CD4-positive, alpha-beta T cell treated with Interleukin-12 subunit alpha and Interleukin-12 subunit beta, for 1 hour (primary cell): ENCODE measurements at regions not wholly inside any gene's neighbourhood (a gene's known extent, or its start where the extent isn't known, plus 50 kb on each side); places are given as distances from the start of the nearest gene placed in this dataset.
"Not testable (repeated sequence)": the region's sequence is repeated elsewhere in the genome, so short reads cannot be mapped to it uniquely, and the experiment has no call there.

Experiments used
- DNase-seq: peaks from one replicate; pipeline ENCODE4 v3.0.0-alpha.2; 2020

DNA sequence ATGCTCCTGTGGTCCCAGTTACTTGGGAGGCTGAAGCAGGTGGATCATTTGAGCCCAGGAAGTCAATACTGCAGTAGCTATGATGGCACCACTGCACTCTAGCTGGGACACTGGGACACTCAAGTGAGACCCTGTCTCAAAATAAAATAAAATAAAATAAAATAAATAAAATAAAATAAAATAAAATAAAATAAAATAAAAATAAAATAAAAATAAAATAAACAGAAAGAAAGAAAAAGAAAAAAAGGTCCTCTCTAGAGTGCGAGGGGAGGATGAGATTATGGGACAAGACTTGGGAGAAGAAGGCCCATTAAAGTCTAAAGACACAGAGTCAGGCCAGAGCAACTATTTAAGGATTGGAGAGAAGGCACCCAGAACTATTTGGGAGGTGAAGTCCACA, 172.5 kb downstream of the IER5 start:
- no peak for DNase-seq

- no peak for DNase-seq
Measured at GRCh38 chr1:181262069-181262468, 173.6 kb downstream of the IER5 start.

DNA sequence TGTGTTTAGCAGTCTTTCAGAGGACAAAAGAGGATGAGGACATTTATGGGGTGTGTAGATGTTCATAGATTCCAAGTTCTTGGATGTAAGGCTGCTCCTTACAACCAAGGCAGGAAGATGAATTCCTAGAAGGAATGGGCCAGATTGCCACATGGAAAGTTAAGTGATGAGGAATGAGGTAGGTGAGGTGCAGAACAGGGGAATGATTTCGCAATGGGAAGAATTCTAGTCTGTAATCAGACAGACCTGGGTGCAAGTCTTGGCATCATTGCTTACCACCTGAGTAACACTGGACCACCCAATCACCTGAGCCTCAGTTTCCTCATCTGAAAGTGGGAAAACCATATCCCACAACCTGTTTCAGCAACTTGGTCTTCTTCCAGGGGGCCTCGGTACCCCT, 174.9 kb downstream of the IER5 start:
- no peak for DNase-seq

- DNase-seq: no peak
Measured at GRCh38 chr1:181264821-181265220, 176.3 kb downstream of the IER5 start.

DNA sequence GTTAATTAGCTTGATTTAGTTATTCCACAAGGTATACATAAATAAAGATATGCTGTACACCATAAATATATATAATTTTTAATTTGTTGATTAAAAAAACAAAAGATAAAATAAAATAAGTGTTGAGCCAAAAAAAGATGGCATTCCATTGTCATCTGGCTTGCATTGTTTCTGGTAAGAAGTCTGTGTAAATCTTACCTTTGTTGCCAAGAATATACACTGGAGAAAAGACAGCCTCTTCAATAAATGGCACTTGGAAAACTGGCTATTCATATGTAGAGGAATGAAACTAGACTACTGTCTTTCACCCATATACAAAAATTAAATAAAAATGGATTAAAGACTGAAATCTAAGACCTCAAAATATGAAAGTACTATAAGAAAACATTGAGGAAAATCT, 196.5 kb downstream of the IER5 start:
- no peak for DNase-seq

- DNase-seq: no peak
Measured at GRCh38 chr1:181295217-181295616, 188.1 kb upstream of the CACNA1E start.

DNA sequence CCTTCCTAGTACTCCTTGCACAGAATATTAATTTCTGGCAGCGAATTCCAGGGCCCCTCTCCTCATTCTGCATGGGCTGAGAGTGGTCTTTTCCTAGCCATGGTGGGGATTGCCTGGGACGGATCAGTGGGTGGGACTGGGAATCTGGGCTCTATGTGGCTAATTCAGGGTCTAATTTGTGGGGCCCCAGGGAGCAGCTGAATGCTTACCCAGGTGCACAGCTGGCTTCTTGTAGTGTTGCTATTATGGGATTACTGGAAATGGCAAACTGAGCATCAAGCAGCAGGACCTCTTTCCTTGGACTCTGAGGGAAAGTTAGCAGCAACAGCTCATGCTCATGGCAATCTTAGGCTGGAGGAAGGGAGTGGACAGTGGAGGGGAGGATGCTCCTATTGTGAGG, 187.1 kb upstream of the CACNA1E start:
- no peak for DNase-seq

GRCh38 chr1:181308098-181308497, 175.2 kb upstream of the CACNA1E start:
- no peak for DNase-seq

DNA sequence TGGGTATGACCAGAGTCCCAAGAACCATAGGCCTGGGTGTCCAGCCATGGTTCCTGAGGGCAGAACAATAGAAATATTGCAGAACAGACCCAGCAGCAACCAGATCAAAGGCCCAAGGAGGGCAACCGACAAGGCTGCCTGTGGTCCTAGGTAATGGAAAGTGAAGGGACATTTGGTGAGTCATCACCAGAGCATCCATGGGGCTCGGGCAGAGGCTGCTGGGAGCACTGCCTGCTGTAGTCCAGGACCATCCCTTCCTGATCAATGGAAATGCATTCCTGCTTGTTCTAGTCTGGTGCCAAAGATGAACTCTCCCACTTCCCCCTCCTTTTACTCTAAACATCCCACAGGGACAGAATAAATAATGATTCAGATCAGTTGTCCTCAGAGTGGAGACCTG, 172.8 kb upstream of the CACNA1E start:
- no peak for DNase-seq

- DNase-seq: no peak
Measured at GRCh38 chr1:181312946-181313345, 170.4 kb upstream of the CACNA1E start.

DNA sequence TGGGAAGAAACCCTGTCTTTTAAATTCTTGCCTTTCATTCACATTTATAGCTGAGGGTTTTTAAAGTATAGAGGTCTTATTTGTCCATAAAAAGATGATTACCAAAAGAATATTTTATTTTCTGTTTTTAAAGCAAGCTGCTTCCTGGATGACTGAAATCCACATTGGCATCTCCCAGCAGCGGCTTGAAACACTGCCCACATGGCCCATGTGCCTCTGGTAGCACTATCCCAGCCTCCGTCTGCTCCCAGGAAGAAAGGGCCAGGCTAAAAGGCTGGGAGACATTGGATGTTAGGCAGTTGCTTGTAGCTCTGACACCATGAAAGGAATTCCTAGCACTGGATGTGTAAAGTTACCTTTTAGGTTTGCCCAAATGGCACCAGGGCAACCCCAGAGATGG, 169.9 kb upstream of the CACNA1E start:
- DNase-seq: no peak

- DNase-seq: no peak
Measured at GRCh38 chr1:181314010-181314409, 169.3 kb upstream of the CACNA1E start.

GRCh38 chr1:181314959-181315358, 168.4 kb upstream of the CACNA1E start:
- DNase-seq: no peak

- no peak for DNase-seq
Measured at GRCh38 chr1:181317261-181317930, 165.9 kb upstream of the CACNA1E start.

DNA sequence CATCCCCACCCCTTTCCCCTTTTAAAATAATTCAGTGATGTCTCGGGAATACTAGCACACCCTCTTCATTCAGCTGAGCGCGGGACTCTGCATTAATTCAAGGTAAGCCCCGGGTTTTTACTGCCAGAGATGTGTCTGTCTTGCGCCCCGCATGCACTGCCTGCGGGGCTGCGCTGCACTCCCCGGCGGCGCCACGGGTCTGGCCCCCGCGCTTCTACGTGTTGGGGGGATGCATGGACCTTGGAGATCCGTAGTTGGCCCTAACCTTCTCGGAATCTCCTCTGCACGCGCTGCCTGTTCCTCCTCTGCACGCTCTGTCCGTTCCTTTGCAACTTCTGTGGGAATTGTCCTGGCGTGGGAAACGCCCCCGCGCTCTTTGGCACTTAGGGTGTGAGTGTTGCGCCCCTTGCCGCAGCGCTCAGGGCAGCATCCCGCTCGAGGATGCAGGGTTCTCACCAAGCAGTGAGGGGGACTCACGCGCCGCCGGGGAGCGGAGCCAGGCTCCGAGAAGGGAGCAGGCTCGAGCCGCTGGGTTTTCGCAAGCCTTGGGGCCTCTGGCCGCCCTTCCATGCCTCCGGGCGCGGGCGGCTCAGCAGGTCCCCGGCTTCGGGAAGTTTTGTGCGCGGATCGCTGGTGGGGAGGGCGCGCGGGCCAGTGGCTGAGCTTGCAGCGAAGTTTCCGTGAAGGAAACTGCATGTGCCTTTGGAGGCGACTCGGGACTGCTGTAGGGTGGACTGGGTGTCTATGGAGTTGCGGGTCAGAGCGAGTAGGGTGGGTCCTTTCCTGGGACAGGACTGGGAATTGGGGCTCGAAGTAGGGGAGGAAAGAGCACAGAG, 165.1 kb upstream of the CACNA1E start:
- DNase-seq: no peak

DNA sequence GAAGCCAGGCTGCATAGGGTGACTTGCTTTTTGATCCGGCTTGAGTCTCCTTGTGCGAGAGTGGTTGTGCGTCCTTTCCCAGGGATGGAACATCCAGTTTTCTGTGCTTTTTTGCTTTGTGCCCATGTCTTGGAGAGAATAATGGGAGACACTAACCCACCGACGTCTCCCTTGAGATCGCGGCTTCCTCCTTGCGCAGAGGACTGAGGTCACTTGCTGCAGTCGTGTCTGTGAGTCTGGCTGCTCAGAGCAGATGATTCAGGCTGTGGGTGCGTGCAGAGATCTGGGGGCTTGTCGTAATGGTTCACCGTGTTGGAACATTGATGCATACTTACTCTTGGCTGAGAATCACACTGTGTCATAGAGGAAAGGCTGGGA, 164.5 kb upstream of the CACNA1E start:
- no peak for DNase-seq

DNA sequence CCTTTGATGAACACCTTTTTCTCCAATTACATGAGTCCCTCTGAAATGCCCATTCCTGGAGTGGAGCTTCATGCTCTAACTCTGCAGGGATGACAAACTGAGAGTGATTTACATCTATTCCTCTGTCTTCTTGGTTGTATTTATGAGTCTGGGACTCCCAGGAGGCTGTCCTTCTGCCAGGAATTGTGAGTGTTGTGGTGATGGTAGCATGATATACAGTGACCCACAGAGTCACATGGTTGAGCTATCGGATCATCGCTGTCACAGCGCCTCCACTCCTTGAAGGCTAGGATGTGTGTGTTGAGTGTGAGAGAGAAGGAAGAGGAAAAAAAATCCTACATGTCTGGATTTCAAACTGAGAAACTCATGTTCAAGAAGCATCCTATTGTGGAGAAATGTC, 163.4 kb upstream of the CACNA1E start:
- no peak for DNase-seq

DNA sequence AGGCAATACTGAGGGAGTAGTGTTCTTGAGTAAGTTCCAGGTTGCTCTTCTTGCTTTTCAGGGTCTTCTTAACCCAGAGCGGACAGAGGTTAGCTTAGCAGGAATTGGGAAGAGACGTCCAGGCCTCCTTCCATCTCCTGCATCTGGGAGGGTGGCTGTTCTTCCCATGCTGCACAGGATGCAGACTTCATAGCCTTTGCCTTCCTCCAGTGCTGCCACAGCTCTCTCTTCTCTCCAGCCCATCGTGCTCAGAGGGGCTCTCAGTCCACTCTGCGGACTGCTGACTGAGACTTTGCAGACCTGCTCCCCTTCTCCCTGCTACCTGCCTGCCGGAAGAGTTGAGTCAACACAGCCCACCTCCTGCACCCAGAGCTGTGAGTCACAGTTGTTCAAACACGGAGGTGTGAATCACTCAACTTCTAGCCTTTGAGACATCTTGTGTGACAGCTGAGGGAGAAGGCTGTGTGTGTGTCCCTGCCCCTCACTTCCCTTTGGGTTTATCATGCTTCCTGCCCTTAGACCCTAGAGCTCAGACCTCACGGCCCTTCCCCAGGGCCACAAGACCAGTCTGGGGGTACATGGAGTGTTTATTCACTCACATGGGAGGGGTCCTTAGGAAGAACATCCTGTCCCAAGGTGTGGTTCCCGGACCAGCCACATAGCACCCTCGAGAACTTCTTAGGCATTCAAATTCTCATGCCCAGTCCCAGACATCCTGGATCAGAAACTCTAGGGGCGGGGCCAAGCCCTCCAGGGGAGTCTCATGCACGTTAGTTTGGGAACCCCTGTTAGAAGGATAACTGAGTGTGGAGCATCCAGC, 158.3 kb upstream of the CACNA1E start:
- no peak for DNase-seq

GRCh38 chr1:181325765-181326164, 157.6 kb upstream of the CACNA1E start:
- DNase-seq: not testable (repeated sequence)

DNA sequence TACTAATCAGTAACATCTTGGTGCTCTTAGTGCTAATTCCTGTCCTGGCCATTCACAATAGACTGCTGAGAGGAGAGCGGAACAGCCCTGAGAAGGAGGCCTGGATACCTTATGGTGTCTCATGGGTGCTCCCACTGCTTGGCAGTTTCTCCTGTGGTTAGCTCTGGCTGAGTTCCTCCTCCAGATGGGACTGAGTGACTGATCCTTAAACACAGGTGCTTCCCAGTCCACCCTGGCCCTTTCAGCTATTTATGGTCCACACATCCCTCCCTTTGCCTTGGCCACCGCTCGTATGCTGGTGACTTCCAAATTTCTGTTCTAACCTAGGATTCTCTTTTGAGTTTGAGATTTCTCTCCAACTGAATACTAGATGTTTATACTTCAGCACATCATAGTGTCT, 157.0 kb upstream of the CACNA1E start:
- no peak for DNase-seq

GRCh38 chr1:181327796-181328195, 155.5 kb upstream of the CACNA1E start:
- no peak for DNase-seq

DNA sequence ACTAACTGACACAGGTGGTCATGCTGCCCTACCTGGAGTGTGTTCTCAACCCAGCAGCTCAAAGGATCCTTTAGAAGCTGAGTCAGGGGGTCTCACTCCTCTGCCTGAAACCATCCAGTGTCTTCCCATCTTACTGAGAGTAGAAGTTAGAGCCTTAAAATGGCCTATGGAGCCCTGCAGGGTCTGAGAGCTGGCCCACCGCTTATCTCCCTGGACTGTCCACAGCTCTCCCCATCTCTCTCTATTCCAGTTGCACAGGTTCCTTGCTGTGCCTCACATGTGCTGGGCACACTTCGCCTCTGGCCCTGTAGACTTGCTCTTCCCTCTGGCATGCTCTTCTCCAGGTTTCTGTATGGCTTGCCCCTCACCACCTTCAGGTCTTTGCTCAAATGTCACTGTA, 148.6 kb upstream of the CACNA1E start:
- no peak for DNase-seq

DNA sequence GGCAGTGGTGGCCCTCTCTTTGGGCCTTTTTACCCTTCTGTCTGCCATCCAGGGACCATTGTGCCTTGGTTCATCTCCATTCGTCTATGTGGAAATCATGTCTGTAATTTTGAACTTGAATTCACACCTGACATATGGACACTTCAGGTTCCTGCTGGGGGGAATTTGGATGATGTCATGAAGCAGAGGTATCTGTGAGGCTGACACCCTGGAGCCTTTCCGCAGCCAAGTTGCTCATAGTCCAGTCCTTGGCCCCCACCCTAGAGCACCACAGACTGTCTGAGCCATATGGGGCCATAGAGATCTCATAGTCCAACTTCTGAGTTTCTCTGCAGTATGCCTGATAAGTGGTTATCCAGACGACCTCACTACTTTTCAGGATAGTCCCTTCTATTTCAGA, 147.7 kb upstream of the CACNA1E start:
- DNase-seq: no peak
